ENCODE measurements at regions not wholly inside any gene's neighbourhood (a gene's known extent, or its start where the extent isn't known, plus 50 kb on each side); places are given as distances from the start of the nearest gene placed in this dataset.

DNA sequence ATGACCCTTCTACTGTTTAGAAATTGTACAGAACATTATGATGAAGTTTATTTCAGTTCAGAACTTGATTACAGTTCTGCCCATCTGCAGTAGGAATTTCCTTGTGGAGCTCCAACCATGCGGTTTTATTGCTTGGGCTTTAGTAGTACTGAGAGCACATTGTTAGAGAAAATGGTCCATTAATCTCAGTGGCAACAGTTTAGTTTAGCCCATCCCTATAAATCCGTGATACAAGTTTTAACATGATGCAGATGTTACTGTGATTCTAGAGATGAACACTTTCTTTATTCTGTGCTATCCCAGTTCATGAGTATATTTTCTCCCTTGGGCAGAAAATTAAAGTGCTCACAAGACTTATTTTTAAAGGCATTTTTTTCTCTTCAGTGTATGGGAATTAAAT lies 84.8 kb upstream of the FZD8 start:
- no peak overlapping the region for H3K4me3 ChIP-seq (ENCODE audit: insufficient read depth, low read depth, low read length)
- no peak overlapping the region for H3K27ac ChIP-seq (ENCODE audit: insufficient read depth, low read depth, low read length, poor library complexity, severe bottlenecking)
- no peaks in the 10 kb centered on the region for H3K4me1 ChIP-seq (ENCODE audit: control insufficient read depth, insufficient read depth, low read length)
- H3K27me3 ChIP-seq (ENCODE audit: control insufficient read depth, insufficient read depth, low read length, poor library complexity, severe bottlenecking), result no peaks in the 10 kb centered on the region
- no peaks in the 10 kb centered on the region for H3K9me3 ChIP-seq (ENCODE audit: control insufficient read depth, low read length)
- WGBS, 2 experiments, result 93 to 96% methylated on average over 1 to 2 of the region's 2 CpGs
- H3K36me3 ChIP-seq (ENCODE audit: control insufficient read depth, insufficient read depth, low read length), result no peaks in the 10 kb centered on the region

DNA sequence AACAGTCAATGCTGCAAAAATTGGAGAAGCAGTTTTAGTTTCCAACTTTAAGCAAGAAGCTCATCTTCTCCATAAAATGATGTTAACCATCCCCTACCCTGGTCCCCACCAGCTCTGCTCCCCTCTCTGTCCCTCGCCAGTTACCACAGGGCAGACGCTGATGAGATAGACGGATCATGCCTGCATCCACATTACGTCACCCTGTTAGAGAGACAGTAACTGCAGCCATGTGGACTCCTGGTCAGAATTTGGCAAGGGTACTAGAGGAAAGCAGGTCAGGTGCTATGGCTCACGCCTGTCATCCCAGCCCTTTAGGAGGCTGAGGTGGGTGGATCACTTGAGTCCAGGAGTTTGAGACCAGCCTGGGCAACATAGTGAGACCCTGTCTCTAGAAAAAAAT lies 81.9 kb upstream of the FZD8 start:
- Histone ChIP-seq H3K27ac (ENCODE audit: insufficient read depth, low read depth, low read length, poor library complexity, severe bottlenecking) (no peak overlapping the region), H3K4me1 (ENCODE audit: control insufficient read depth, insufficient read depth, low read length) (no peaks in the 10 kb centered on the region), H3K36me3 (ENCODE audit: control insufficient read depth, insufficient read depth, low read length) (no peaks in the 10 kb centered on the region), H3K4me3 (ENCODE audit: insufficient read depth, low read depth, low read length) (no peak overlapping the region), H3K27me3 (ENCODE audit: control insufficient read depth, insufficient read depth, low read length, poor library complexity, severe bottlenecking) (no peaks in the 10 kb centered on the region), H3K9me3 (ENCODE audit: control insufficient read depth, low read length) (no peaks in the 10 kb centered on the region)
- WGBS, 2 experiments, result 90 to 96% methylated on average over 5 of the region's 5 CpGs

DNA sequence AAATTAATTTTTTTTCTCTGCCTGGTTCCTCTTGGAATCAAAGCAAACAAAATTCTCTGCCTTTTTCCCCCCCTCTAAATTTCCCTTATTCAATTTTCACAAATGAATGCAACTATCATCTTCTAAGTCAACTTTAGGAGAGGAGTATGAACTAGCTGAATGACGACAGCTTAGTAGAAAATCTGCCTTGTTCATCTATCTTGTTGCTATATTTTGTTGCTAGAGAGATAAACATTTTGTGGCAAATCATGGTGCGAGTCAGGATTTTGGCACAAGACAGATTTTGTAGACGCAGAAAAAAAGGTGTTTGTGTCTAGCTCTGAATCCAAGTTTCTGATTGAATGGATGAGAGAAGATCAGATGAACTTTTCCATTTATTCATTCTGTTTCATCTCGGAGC lies 81.0 kb upstream of the FZD8 start:
- H3K4me3 ChIP-seq (ENCODE audit: insufficient read depth, low read depth, low read length), result no peak overlapping the region
- H3K4me1 ChIP-seq (ENCODE audit: control insufficient read depth, insufficient read depth, low read length), result no peaks in the 10 kb centered on the region
- H3K27me3 ChIP-seq (ENCODE audit: control insufficient read depth, insufficient read depth, low read length, poor library complexity, severe bottlenecking), result no peaks in the 10 kb centered on the region
- H3K27ac ChIP-seq (ENCODE audit: insufficient read depth, low read depth, low read length, poor library complexity, severe bottlenecking), result no peak overlapping the region
- 91 to 98% methylated on average over 4 of the region's 4 CpGs for WGBS, 2 experiments
- H3K36me3 ChIP-seq (ENCODE audit: control insufficient read depth, insufficient read depth, low read length), result no peaks in the 10 kb centered on the region
- H3K9me3 ChIP-seq (ENCODE audit: control insufficient read depth, low read length), result no peaks in the 10 kb centered on the region

DNA sequence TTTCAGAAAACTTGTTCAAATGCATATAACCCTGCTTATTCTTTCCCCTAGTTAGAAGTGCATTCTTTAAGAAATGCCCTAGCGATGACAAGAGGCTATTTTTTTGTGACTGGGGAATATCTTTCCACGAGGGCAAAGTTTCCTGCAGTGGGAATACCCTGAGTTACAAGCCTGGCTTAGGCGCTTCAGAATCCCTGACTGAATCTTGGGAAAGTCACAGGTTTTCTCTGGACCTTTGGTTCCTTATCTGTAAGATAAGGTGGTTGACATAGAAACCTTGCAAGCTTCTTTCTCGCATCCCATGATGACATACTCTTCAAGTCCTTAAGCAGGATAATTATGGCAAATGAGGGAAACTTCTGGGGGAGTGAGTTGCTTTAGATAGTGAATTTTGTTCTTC lies 80.5 kb upstream of the FZD8 start:
- Histone ChIP-seq H3K4me1 (ENCODE audit: control insufficient read depth, insufficient read depth, low read length) (no peaks in the 10 kb centered on the region), H3K9me3 (ENCODE audit: control insufficient read depth, low read length) (no peaks in the 10 kb centered on the region), H3K4me3 (ENCODE audit: insufficient read depth, low read depth, low read length) (no peak overlapping the region), H3K27ac (ENCODE audit: insufficient read depth, low read depth, low read length, poor library complexity, severe bottlenecking) (no peak overlapping the region), H3K27me3 (ENCODE audit: control insufficient read depth, insufficient read depth, low read length, poor library complexity, severe bottlenecking) (no peaks in the 10 kb centered on the region), H3K36me3 (ENCODE audit: control insufficient read depth, insufficient read depth, low read length) (no peaks in the 10 kb centered on the region)
- 88 to 93% methylated on average over 4 of the region's 4 CpGs for WGBS, 2 experiments

DNA sequence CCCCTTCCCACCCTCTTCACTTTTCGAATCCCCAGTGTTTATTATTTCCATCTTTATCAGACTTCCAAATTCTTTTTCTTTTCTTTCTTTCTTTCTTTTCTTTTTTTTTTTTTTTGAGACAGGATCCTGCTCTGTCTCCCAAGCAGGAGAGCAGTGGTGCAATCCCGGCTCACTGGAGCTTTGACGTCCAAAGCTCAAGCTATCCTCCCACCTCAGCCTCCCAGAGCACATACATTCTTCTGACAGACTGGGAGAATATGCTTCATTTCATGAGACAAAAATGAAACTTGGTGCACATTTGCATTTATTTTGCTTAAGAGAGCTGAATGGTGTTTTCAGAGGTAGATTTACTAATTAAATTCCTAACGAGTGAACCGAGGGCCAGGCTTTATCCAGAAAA lies 80.1 kb upstream of the FZD8 start:
- no peaks in the 10 kb centered on the region for H3K36me3 ChIP-seq (ENCODE audit: control insufficient read depth, insufficient read depth, low read length)
- H3K4me1 ChIP-seq (ENCODE audit: control insufficient read depth, insufficient read depth, low read length), result no peaks in the 10 kb centered on the region
- no peaks in the 10 kb centered on the region for H3K9me3 ChIP-seq (ENCODE audit: control insufficient read depth, low read length)
- 90 to 93% methylated on average over 5 of the region's 5 CpGs for WGBS, 2 experiments
- H3K27ac ChIP-seq (ENCODE audit: insufficient read depth, low read depth, low read length, poor library complexity, severe bottlenecking), result no peak overlapping the region
- H3K27me3 ChIP-seq (ENCODE audit: control insufficient read depth, insufficient read depth, low read length, poor library complexity, severe bottlenecking), result no peaks in the 10 kb centered on the region
- no peak overlapping the region for H3K4me3 ChIP-seq (ENCODE audit: insufficient read depth, low read depth, low read length)

DNA sequence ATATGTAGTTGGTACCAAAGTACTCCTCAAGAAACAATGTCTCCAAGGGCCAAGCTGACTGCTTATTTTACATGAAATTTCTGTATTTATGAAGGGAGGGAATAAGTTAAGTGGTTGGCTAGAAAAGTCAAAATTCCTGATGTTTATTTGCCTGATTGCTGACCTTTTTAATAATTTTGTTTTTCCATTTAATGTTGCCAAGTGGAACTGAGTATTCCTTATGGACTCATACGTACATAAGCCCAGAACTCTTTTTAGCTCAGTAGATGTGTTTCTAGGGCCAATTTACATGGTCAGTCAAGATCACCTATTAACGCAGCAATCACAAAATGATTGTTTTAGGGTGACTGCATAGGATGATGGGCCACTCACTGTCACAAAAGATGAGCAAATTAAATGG lies 78.3 kb upstream of the FZD8 start:
- no peaks in the 10 kb centered on the region for H3K9me3 ChIP-seq (ENCODE audit: control insufficient read depth, low read length)
- no peak overlapping the region for H3K4me3 ChIP-seq (ENCODE audit: insufficient read depth, low read depth, low read length)
- H3K36me3 ChIP-seq (ENCODE audit: control insufficient read depth, insufficient read depth, low read length), result no peaks in the 10 kb centered on the region
- WGBS, 2 experiments, result 93 to 95% methylated on average over 2 of the region's 2 CpGs
- H3K4me1 ChIP-seq (ENCODE audit: control insufficient read depth, insufficient read depth, low read length), result no peaks in the 10 kb centered on the region
- no peak overlapping the region for H3K27ac ChIP-seq (ENCODE audit: insufficient read depth, low read depth, low read length, poor library complexity, severe bottlenecking)
- H3K27me3 ChIP-seq (ENCODE audit: control insufficient read depth, insufficient read depth, low read length, poor library complexity, severe bottlenecking), result no peaks in the 10 kb centered on the region

DNA sequence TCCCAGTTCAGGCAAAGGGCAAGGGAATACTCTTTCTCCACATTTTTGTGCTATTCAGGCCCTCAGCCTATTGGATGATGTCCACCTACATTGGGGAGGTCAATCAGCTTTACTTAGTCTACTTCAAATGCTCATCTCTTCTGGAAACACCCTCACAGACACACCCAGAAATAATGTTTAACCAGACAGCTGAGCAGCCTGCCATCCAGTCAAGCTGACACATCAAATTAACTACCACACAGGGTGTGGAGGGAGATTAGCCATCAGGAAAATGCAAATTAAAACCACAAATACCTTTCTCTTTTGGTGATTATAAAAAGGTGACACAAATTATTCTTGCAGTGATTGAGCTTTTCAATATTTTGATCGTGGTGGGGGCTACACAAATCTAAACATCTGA lies 74.7 kb upstream of the FZD8 start:
- H3K4me3 ChIP-seq (ENCODE audit: insufficient read depth, low read depth, low read length), result no peak overlapping the region
- H3K4me1 ChIP-seq (ENCODE audit: control insufficient read depth, insufficient read depth, low read length), result no peaks in the 10 kb centered on the region
- no peaks in the 10 kb centered on the region for H3K9me3 ChIP-seq (ENCODE audit: control insufficient read depth, low read length)
- no peaks in the 10 kb centered on the region for H3K36me3 ChIP-seq (ENCODE audit: control insufficient read depth, insufficient read depth, low read length)
- WGBS, 2 experiments, result 100% methylated on average over 1 of the region's 1 CpG
- H3K27me3 ChIP-seq (ENCODE audit: control insufficient read depth, insufficient read depth, low read length, poor library complexity, severe bottlenecking), result no peaks in the 10 kb centered on the region
- H3K27ac ChIP-seq (ENCODE audit: insufficient read depth, low read depth, low read length, poor library complexity, severe bottlenecking), result no peak overlapping the region

DNA sequence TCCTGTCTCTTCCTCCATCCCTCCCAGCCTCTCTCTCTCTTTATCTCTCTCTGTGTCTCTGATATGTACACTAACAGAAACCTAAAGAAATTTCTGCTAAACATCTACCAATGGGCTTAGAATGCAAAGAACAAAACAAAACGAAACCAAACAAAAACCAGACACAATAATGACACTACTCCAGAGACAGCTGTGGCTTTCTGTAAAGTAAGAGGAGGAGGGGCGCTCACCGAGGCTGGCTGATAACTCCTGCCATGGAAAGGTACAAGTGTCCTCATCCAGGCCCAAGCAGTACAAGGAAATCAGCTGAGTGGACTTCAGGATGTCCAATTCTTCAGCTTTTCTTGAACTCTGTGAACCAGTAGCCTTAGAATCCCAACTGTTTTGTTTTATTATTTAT lies 70.4 kb upstream of the FZD8 start:
- no peaks in the 10 kb centered on the region for H3K36me3 ChIP-seq (ENCODE audit: control insufficient read depth, insufficient read depth, low read length)
- 87 to 92% methylated on average over 3 of the region's 3 CpGs for WGBS, 2 experiments
- no peak overlapping the region for H3K27ac ChIP-seq (ENCODE audit: insufficient read depth, low read depth, low read length, poor library complexity, severe bottlenecking)
- H3K4me3 ChIP-seq (ENCODE audit: insufficient read depth, low read depth, low read length), result no peak overlapping the region
- H3K4me1 ChIP-seq (ENCODE audit: control insufficient read depth, insufficient read depth, low read length), result no peaks in the 10 kb centered on the region
- H3K9me3 ChIP-seq (ENCODE audit: control insufficient read depth, low read length), result no peaks in the 10 kb centered on the region
- no peaks in the 10 kb centered on the region for H3K27me3 ChIP-seq (ENCODE audit: control insufficient read depth, insufficient read depth, low read length, poor library complexity, severe bottlenecking)

DNA sequence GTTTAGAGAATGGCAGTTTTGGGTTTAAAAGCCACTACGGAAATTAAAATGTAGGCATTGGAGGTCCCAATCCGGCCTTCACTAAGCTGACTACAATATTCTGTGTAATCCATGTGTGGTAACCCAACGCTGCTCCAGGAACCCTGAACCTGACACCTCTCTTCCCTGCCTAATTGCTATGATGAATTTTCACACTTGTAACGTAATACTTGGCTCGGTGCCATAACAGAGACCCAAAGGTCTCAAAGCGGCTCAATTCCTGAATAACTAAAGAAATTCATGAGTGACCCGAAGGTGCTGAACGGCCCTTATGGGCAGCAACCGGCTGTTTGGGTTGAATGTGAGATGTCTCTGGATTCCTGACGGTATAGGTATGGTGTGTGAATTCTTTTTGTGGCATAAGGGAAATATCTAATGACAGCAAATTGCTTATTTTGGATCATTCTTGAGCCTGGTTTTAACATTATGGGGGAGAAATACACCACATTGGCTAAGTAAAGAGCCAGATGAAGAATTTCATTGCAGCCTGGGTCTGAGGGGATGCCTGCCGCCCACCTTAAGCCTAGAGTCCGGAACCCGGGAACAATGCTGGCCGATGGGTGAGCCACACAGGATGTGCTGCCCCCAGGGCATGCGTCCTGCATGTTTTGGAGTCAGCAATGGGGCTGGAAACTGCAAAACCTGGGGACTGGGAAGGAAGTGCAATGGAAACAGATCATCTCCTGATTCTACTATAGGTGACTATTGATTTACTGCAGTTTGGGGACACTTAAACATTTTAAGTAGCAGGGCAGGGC lies 69.7 kb upstream of the FZD8 start:
- 84 to 88% methylated on average over 15 of the region's 15 CpGs for WGBS, 2 experiments
- Histone ChIP-seq H3K36me3 (ENCODE audit: control insufficient read depth, insufficient read depth, low read length) (no peaks in the 10 kb centered on the region), H3K4me1 (ENCODE audit: control insufficient read depth, insufficient read depth, low read length) (no peaks in the 10 kb centered on the region), H3K9me3 (ENCODE audit: control insufficient read depth, low read length) (no peaks in the 10 kb centered on the region), H3K4me3 (ENCODE audit: insufficient read depth, low read depth, low read length) (no peak overlapping the region), H3K27ac (ENCODE audit: insufficient read depth, low read depth, low read length, poor library complexity, severe bottlenecking) (no peak overlapping the region), H3K27me3 (ENCODE audit: control insufficient read depth, insufficient read depth, low read length, poor library complexity, severe bottlenecking) (no peaks in the 10 kb centered on the region)

DNA sequence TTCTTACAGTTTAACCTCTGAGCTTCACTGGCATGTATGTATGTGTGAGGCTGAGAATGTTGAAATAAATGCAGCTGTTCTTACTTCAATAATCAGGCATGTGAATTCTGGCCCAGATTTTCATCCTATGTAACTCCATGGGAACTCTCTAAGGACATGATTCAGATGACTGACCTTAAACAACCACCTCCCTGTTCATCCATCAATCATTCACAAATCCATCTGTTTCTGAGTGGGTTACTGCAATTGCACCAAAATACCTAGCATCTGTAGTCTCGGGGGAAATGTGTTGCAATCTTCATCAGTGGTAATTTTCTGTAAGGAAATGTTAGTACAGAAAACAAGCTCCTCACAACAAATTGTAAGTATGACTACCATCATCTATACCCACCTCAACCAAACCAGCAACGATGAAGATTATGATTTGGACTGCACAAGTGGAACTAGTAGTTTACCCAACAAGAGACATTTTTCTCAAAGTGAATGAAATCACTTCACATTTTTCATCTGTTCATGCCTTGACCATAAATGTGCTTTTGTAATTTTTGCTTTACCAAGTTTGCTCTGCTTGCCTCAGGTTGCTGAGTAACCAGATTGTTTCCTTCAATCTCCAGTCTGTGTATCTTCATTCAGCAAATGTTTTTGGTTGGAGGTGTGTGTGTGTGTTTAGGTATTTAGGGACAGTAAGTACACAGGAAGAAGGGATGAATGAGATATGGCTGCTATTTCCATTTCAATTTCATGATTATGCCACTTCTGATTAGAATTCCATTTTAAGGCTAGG lies 65.7 kb upstream of the FZD8 start:
- Histone ChIP-seq H3K4me3 (ENCODE audit: insufficient read depth, low read depth, low read length) (no peak overlapping the region), H3K36me3 (ENCODE audit: control insufficient read depth, insufficient read depth, low read length) (no peaks in the 10 kb centered on the region), H3K27me3 (ENCODE audit: control insufficient read depth, insufficient read depth, low read length, poor library complexity, severe bottlenecking) (no peaks in the 10 kb centered on the region), H3K27ac (ENCODE audit: insufficient read depth, low read depth, low read length, poor library complexity, severe bottlenecking) (no peak overlapping the region), H3K9me3 (ENCODE audit: control insufficient read depth, low read length) (no peaks in the 10 kb centered on the region), H3K4me1 (ENCODE audit: control insufficient read depth, insufficient read depth, low read length) (no peaks in the 10 kb centered on the region)
- 99 to 100% methylated on average over 1 to 2 of the region's 2 CpGs for WGBS, 2 experiments

All from ectodermal cell (in vitro differentiated cells).